Activated CD4-positive, CD25-positive, alpha-beta regulatory T cell treated with anti-CD3 and anti-CD28 coated beads, Interleukin-2, amount 50 U/mL, for 24 hours (primary cell): ENCODE measurements at regions not wholly inside any gene's neighbourhood (a gene's known extent, or its start where the extent isn't known, plus 50 kb on each side); places are given as distances from the start of the nearest gene placed in this dataset.
"Not testable (repeated sequence)": the region's sequence is repeated elsewhere in the genome, so short reads cannot be mapped to it uniquely, and the experiment has no call there.

ENCODE experiments used
- ATAC-seq, 2 donors: fragments of 150-1000 bp; cut with Tn5 transposase; one replicate each; pipeline ENCODE4 v1.10.0; 2021; ENCODE audit warnings: mild to moderate bottlenecking in 1 of 2, moderate library complexity in 1 of 2

- no peak for ATAC-seq
Observed at GRCh38 chr12:62164036-62164435, 96.2 kb upstream of the USP15 start.

- no peak for ATAC-seq
Observed at GRCh38 chr12:62166525-62166924, 93.7 kb upstream of the USP15 start.

- no peak for ATAC-seq
Observed at GRCh38 chr12:62168411-62168810, 91.8 kb upstream of the USP15 start.

- no peak for ATAC-seq
Observed at GRCh38 chr12:62170241-62170640, 90.0 kb upstream of the USP15 start.

GRCh38 chr12:62190689-62191490 is 69.3 kb upstream of the USP15 start:
- ATAC-seq: peak in 1 of 2 donors; percentile 12

- ATAC-seq: peak in 1 of 2 donors; percentile 42
Observed at GRCh38 chr12:62191491-62192179, 68.6 kb upstream of the USP15 start.

GRCh38 chr12:62192180-62192902 is 67.9 kb upstream of the USP15 start:
- peak; percentile 87 for ATAC-seq

GRCh38 chr12:62192903-62193250 is 67.3 kb upstream of the USP15 start:
- no peak for ATAC-seq

GRCh38 chr12:62194031-62194430 is 66.2 kb upstream of the USP15 start:
- no peak for ATAC-seq

- no peak for ATAC-seq
Observed at GRCh38 chr12:62194616-62195015, 65.6 kb upstream of the USP15 start.

- no peak for ATAC-seq
Observed at GRCh38 chr12:62196146-62196545, 64.1 kb upstream of the USP15 start.

- ATAC-seq: not testable (repeated sequence)
Observed at GRCh38 chr12:62202861-62203260, 57.3 kb upstream of the USP15 start.

- no peak for ATAC-seq
Observed at GRCh38 chr12:62205346-62205745, 54.9 kb upstream of the USP15 start.

- no peak for ATAC-seq
Observed at GRCh38 chr12:62207248-62207647, 53.0 kb upstream of the USP15 start.
